GM21717 (cell line): ENCODE measurements at regions not wholly inside any gene's neighbourhood (a gene's known extent, or its start where the extent isn't known, plus 50 kb on each side); places are given as distances from the start of the nearest gene placed in this dataset.

Source experiments
- ATAC-seq: cut with Tn5 transposase; IDR thresholded peaks from one replicate; pipeline ENCODE4 v1.9.1; 2021; ENCODE audit warnings: mild to moderate bottlenecking, moderate library complexity; ENCODE audit not compliant: unreplicated experiment

- ATAC-seq, result no peak
Measured at GRCh38 chr2:105597011-105597805, 147.5 kb upstream of the NCK2 start.

GRCh38 chr2:105596411-105596921, 148.2 kb upstream of the NCK2 start:
- ATAC-seq, result no peak

GRCh38 chr2:105595536-105595935, 149.2 kb upstream of the NCK2 start:
- no peak for ATAC-seq

DNA sequence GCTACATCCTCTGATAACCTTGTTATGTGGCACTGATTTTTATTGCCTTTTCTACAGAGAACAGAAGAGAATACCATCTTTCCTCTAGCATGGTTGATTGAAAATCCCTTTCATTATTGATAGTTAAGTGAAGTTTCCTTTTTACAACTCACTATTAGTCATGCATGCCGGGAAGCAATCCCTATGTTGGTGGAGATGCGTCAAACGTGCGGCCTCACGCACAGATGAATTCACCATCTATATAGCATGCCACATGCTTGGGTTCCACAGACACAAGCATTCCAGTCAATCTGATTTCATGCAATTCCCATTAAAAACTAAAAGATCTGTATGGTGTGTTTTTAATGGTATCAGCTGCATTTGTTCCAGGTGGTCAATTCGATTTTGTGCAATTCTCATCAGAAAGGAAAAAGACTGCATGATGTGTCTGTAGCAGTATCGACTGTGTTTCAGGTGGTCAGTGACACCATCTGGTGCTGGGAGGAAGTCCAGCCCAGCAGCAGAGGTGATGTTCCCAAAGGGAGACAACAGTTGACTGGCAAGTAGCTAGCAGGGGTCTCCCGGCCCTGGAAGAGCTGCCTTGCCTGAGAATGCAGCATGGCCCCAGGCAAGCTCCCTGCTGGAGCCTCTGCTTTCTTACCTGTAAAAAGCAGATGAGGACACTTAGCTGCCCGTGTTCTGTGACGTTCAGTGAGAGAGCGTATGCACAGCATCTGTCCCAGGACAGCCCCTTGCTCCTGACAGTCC, 151.3 kb upstream of the NCK2 start:
- ATAC-seq, result no peak

DNA sequence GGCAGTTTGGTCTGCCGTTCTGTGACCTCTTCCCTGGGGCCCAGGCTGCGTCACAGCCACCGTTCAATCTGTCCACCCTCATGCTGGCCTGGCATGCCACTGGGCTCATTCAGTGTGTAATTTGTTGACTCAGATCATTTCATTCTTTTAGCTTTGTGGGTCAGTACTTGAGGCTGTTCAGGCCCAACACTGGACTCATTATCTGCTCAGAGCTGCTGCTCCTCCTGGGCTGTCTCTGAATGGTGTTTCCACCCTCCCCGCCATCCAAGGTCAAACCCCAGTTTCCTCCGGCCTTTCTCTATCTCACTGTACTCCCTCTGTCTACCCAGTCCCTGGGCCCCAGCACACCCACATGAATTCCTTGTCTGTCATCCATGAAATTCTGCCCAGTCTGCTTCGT, 152.4 kb upstream of the NCK2 start:
- no peak for ATAC-seq

DNA sequence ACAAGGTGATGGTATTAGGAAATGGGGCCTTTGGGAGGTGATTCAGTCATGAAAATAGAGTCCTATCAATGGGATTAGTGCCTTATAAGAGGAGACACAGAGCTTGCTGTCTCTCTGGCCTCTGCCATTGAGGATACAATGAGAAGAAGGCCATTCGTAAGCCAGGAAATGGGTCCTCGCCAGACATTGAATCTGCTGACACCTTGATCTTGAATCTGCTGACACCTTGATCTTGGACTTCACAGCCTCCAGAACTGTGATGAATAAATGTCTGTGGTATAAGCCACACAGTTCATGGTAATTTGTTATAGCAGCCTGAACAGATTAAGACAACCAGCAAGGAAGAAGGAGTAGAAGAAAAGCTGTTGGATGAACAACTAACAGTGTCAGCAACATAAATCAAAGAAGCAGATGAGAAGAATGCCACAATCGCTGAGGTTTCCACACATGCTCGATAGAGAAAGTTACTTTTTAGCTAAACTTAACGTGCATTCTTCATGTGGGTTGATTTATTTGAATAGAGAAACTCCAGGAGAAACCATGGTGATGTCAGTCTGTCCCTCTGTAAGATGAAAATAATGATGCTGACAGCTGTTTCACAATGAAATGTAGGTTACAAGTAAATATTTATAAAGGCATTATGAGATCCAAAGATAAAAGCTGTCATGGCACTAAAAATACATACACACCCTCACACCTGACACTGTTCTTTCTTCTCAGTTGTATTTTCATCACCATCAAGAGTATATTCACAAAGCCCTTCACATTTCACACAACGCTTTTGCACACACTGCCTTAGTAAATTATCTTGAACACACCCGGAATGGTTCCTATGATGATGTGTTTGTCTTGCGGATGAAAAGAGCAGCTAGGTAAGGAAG, 153.7 kb upstream of the NCK2 start:
- no peak for ATAC-seq

GRCh38 chr2:105588581-105588980, 156.1 kb upstream of the NCK2 start:
- no peak for ATAC-seq

- no peak for ATAC-seq
Measured at GRCh38 chr2:105587637-105588036, 157.1 kb upstream of the NCK2 start.

DNA sequence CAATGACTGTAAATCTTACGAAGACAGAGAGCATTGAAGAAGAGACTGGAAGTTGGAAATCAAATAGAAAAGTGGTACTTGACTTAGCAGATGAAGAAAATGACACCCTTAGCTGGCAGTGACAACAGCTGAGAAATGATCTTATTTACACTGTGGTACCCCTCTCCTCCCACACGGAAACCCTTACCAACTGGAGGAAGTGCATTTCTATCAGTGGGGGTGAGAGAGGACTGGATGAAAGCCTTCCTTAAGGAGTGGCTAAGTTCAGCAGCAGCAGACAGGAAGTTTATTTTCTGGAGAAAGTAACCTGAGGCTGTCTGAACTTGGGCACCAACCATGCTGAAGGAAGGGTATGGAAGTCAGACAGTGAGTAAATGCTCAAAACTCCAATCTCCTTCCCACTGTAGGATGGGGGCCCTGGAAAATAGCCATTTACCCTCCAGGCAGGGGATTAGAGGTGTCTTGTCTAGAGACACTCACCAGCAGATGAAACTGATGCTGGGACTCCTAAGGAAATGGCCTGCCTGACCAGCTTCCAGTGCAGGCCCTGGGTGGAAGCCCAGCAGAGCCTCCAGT, 160.2 kb upstream of the NCK2 start:
- ATAC-seq, result no peak

- no peak for ATAC-seq
Measured at GRCh38 chr2:105582952-105583660, 161.6 kb upstream of the NCK2 start.

DNA sequence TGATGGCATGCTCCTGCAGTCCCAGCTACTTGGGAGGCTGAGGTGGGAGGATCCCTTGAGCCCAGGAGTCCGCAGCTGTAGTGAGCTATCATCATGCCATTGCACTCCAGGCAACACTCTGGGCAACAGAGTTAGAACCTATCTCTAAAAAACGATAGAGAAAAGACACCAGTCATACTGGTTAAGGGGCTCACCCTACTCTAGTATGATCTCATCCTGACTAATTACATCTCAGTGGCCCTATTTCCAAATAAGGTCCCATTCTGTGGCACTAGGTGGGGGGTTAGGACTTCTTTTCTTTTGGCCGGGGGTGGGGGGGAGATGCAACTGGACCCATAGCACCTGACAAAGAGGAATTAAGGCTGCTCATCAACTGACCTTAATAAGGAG, 163.2 kb upstream of the NCK2 start:
- ATAC-seq, result no peak

GRCh38 chr2:105580870-105581554, 163.7 kb upstream of the NCK2 start:
- ATAC-seq, result no peak

- no peak for ATAC-seq
Measured at GRCh38 chr2:105580216-105580615, 164.5 kb upstream of the NCK2 start.

DNA sequence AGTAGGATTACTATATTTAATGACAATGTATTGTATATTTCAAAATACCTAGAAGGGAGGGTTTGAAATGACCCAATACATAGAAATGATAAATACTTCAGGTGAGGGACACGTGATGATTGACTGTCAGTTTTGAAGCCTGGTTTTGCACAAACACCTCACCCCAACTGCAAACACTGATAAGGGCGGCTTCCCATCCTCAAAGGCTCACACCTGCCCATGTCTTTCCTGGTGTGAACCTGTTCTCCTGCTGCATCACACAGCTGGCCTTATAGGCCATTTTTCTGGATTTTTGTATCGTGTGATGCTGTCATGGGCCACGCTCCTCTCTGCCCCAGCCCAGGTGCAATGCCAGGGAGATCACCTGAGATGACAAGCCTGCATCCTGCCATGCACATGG, 166.5 kb upstream of the NCK2 start:
- no peak for ATAC-seq

- ATAC-seq, result no peak
Measured at GRCh38 chr2:105577762-105578161, 166.9 kb upstream of the NCK2 start.

DNA sequence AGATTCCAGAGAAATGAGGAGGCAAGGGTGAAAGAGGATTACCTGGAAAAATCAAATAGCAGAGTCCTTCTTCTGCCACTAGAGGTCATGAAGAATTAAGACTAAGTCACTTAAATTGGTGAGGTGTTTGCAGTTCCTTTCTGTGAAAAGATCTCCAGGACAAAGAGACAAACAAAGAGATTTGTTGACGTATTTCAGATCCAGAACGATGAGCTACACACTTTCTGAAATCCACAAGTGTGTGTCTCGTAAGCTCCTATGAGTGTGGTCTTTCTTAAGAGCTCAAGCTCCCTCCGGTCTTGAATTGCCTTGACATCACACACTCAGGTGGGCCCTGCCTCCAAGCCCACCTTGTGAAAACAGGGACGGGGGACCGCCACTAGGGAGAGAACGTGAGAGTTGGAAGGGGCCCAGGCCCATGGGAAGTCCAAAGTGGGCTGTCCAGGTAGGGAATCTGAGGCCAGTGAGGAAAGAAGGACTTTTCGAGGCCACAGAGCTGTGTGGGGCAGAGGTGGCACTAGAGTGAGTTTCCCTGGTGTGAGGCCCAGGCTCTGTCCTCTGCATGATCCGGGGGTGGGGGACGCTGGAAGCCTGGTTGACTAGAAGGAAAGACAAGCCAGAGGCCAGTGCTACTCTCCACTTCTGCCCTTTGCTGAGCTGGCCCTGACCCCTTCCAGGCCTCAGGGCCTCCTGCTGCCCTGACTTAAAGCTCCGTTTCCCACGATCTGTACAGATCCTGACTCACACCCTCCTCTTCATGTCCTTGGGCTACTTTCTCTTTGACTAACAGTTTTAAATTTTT, 168.1 kb upstream of the NCK2 start:
- ATAC-seq, result no peak

DNA sequence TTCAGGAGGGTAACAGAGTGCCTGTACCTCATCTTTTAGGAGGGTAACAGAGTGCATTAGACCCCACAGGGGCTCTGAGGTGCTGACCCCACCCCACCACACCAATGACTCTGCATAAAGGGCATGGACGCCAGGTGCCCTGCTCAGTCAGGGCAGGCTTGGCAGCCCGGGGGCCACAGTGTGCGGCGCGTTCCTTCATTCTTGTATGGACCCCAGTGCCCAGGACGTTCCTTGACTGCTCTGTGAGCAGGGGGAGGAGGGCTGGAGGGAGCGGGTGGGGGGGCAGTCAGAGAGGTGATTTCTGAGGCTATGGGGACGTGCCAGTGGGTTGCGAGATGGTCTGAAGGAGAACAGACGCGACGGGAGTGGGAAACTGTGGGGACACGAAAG, 168.7 kb upstream of the NCK2 start:
- no peak for ATAC-seq

DNA sequence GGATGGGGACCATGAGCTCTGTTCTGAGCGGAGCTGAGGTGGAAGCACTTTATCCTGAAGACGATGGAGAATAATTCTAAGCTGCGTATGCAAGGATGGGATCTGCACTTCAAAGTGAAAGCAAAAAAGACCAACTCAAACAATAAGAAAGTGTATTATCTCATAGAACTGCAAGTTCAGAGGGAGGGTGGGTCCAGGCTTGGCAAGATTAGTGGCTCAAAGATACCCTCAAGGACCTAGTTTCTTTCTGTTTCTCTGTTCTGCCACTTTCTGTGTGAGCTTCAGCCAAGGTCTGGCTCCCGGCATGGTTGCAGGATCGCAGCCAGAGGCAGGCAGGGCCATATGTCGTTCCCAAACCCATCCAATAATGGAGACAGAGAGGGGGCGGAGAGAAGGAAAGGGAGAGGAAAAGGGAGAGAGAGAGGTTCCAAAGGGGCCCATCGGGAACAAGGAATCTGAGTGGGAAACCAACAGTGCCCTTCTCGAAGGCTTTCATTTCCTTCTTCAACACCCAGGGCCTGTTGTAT, 169.2 kb upstream of the NCK2 start:
- no peak for ATAC-seq
